ENCODE measurements at regions not wholly inside any gene's neighbourhood (a gene's known extent, or its start where the extent isn't known, plus 50 kb on each side); places are given as distances from the start of the nearest gene placed in this dataset.

GRCh38 chr3:41035456-41036022, 163.8 kb upstream of the CTNNB1 start:
- Histone ChIP-seq H3K36me3 (no peaks in the 10 kb centered on the region), H3K27me3 (ENCODE audit: insufficient read depth, low read depth, severe bottlenecking) (no peaks in the 10 kb centered on the region), H3K9me3 (ENCODE audit: severe bottlenecking) (no peaks in the 10 kb centered on the region), H3K4me3 (ENCODE audit: low read depth, low read length) (no peak overlapping the region), H3K27ac (no peak overlapping the region)
- TF ChIP-seq CTCF (IDR thresholded peaks at IDR 0.05; ENCODE audit: low read depth, low read length) = no peak
- DNase-seq = no peak

GRCh38 chr3:41037651-41038334, 161.5 kb upstream of the CTNNB1 start:
- no peak for DNase-seq
- H3K27me3 ChIP-seq (ENCODE audit: insufficient read depth, low read depth, severe bottlenecking) = no peaks in the 10 kb centered on the region
- no peaks in the 10 kb centered on the region for H3K36me3 ChIP-seq
- H3K27ac ChIP-seq = no peak overlapping the region
- no peaks in the 10 kb centered on the region for H3K9me3 ChIP-seq (ENCODE audit: severe bottlenecking)
- no peak overlapping the region for H3K4me3 ChIP-seq (ENCODE audit: low read depth, low read length)
- TF ChIP-seq CTCF (IDR thresholded peaks at IDR 0.05; ENCODE audit: low read depth, low read length) = no peak

- Histone ChIP-seq H3K36me3 (no peaks in the 10 kb centered on the region), H3K4me3 (ENCODE audit: low read depth, low read length) (no peak overlapping the region), H3K27me3 (ENCODE audit: insufficient read depth, low read depth, severe bottlenecking) (no peaks in the 10 kb centered on the region), H3K9me3 (ENCODE audit: severe bottlenecking) (no peaks in the 10 kb centered on the region), H3K27ac (no peak overlapping the region)
- DNase-seq = no peak
- TF ChIP-seq CTCF (IDR thresholded peaks at IDR 0.05; ENCODE audit: low read depth, low read length) = no peak
These were observed 159.0 kb upstream of the CTNNB1 start for GRCh38 chr3:41040256-41040655.

GRCh38 chr3:41041462-41041861, 157.8 kb upstream of the CTNNB1 start:
- no peak for DNase-seq
- Histone ChIP-seq H3K27ac (no peak overlapping the region), H3K27me3 (ENCODE audit: insufficient read depth, low read depth, severe bottlenecking) (no peaks in the 10 kb centered on the region), H3K9me3 (ENCODE audit: severe bottlenecking) (no peaks in the 10 kb centered on the region), H3K4me3 (ENCODE audit: low read depth, low read length) (no peak overlapping the region), H3K36me3 (no peaks in the 10 kb centered on the region)
- TF ChIP-seq CTCF (IDR thresholded peaks at IDR 0.05; ENCODE audit: low read depth, low read length) = no peak

GRCh38 chr3:41041899-41042298, 157.4 kb upstream of the CTNNB1 start:
- H3K27ac ChIP-seq = no peak overlapping the region
- no peak for DNase-seq

More at GRCh38 chr3:41041899-41042298, 157.4 kb upstream of the CTNNB1 start:
- H3K4me3 ChIP-seq (ENCODE audit: low read depth, low read length) = no peak overlapping the region
- no peaks in the 10 kb centered on the region for H3K36me3 ChIP-seq
- H3K9me3 ChIP-seq (ENCODE audit: severe bottlenecking) = no peaks in the 10 kb centered on the region
- TF ChIP-seq CTCF (IDR thresholded peaks at IDR 0.05; ENCODE audit: low read depth, low read length) = no peak
- no peaks in the 10 kb centered on the region for H3K27me3 ChIP-seq (ENCODE audit: insufficient read depth, low read depth, severe bottlenecking)
